ENCODE measurements at regions not wholly inside any gene's neighbourhood (a gene's known extent, or its start where the extent isn't known, plus 50 kb on each side); places are given as distances from the start of the nearest gene placed in this dataset.
A peak's percentile ranks its signal among the peaks of the same experiment; 100 is the strongest.

GRCh38 chr11:28735511-28735910 is 627.3 kb downstream of the METTL15 start:
- Mint-ChIP-seq H3K9me3 (ENCODE audit: unreplicated experiment) (no peaks in the 10 kb centered on the region), H3K4me3 (ENCODE audit: unreplicated experiment) (no peak overlapping the region), H3K27ac (ENCODE audit: unreplicated experiment) (no peak overlapping the region), H3K27me3 (ENCODE audit: low read depth, unreplicated experiment) (no peaks in the 10 kb centered on the region), H3K4me1 (ENCODE audit: low read depth, unreplicated experiment) (peaks cover 8% of the 10 kb centered on the region), H3K36me3 (ENCODE audit: low read depth, unreplicated experiment) (no peaks in the 10 kb centered on the region)
- Histone ChIP-seq H4K20me1 (ENCODE audit: insufficient read depth, low read length) (no peaks in the 10 kb centered on the region), H3K4me1 (ENCODE audit: insufficient read depth, low read length) (peaks cover 5% of the 10 kb centered on the region), H3K27ac (ENCODE audit: low read depth, low read length) (no peak overlapping the region), H3K27me3 (ENCODE audit: insufficient read depth, low read length) (no peaks in the 10 kb centered on the region), H2AFZ (ENCODE audit: low read depth, low read length) (no peak overlapping the region), H3K79me2 (ENCODE audit: insufficient read depth, low read length) (no peaks in the 10 kb centered on the region), H3K9me3 (ENCODE audit: insufficient read depth, low read depth, low read length) (no peaks in the 10 kb centered on the region), H3K36me3 (ENCODE audit: insufficient read depth, low read length) (no peaks in the 10 kb centered on the region), H3K4me2 (ENCODE audit: low read length) (no peak overlapping the region), H3K4me3 (ENCODE audit: insufficient read depth, low read depth, low read length) (no peak overlapping the region), H3K9ac (ENCODE audit: low read length) (no peak overlapping the region)
- TF ChIP-seq EZH2 (IDR thresholded peaks at IDR 0.05; ENCODE audit: insufficient read depth, low read length) (no peak), CTCF (IDR thresholded peaks at IDR 0.05; ENCODE audit: insufficient read depth, low read depth, low read length) (no peak)
- no peak for DNase-seq (ENCODE audit: low read depth)
- no peak for FAIRE-seq

- no peak overlapping the region for H3K27ac ChIP-seq (ENCODE audit: low read depth, low read length)
- FAIRE-seq (no peak), DNase-seq (ENCODE audit: low read depth) (no peak)
- Mint-ChIP-seq H3K36me3 (ENCODE audit: low read depth, unreplicated experiment) (no peaks in the 10 kb centered on the region), H3K27me3 (ENCODE audit: low read depth, unreplicated experiment) (no peaks in the 10 kb centered on the region), H3K27ac (ENCODE audit: unreplicated experiment) (no peak overlapping the region), H3K9me3 (ENCODE audit: unreplicated experiment) (peaks cover 5% of the 10 kb centered on the region), H3K4me1 (ENCODE audit: low read depth, unreplicated experiment) (peaks cover 3% of the 10 kb centered on the region), H3K4me3 (ENCODE audit: unreplicated experiment) (no peak overlapping the region)
- TF ChIP-seq EZH2 (IDR thresholded peaks at IDR 0.05; ENCODE audit: insufficient read depth, low read length) (no peak), CTCF (IDR thresholded peaks at IDR 0.05; ENCODE audit: insufficient read depth, low read depth, low read length) (no peak)
- no peak overlapping the region for H2AFZ ChIP-seq (ENCODE audit: low read depth, low read length)
- no peaks in the 10 kb centered on the region for H3K79me2 ChIP-seq (ENCODE audit: insufficient read depth, low read length)
- no peaks in the 10 kb centered on the region for H3K36me3 ChIP-seq (ENCODE audit: insufficient read depth, low read length)
- no peaks in the 10 kb centered on the region for H3K9me3 ChIP-seq (ENCODE audit: insufficient read depth, low read depth, low read length)
- H3K4me1 ChIP-seq (ENCODE audit: insufficient read depth, low read length) = no peaks in the 10 kb centered on the region
- no peak overlapping the region for H3K9ac ChIP-seq (ENCODE audit: low read length)
- H4K20me1 ChIP-seq (ENCODE audit: insufficient read depth, low read length) = no peaks in the 10 kb centered on the region
- no peak overlapping the region for H3K4me2 ChIP-seq (ENCODE audit: low read length)
- no peak overlapping the region for H3K4me3 ChIP-seq (ENCODE audit: insufficient read depth, low read depth, low read length)
- H3K27me3 ChIP-seq (ENCODE audit: insufficient read depth, low read length) = no peaks in the 10 kb centered on the region
Observed at GRCh38 chr11:28730889-28731288, 622.7 kb downstream of the METTL15 start.

GRCh38 chr11:28730336-28730735 is 622.1 kb downstream of the METTL15 start:
- no peaks in the 10 kb centered on the region for H3K27me3 ChIP-seq (ENCODE audit: insufficient read depth, low read length)
- Mint-ChIP-seq H3K27me3 (ENCODE audit: low read depth, unreplicated experiment) (no peaks in the 10 kb centered on the region), H3K27ac (ENCODE audit: unreplicated experiment) (no peak overlapping the region), H3K36me3 (ENCODE audit: low read depth, unreplicated experiment) (no peaks in the 10 kb centered on the region), H3K4me1 (ENCODE audit: low read depth, unreplicated experiment) (peaks cover 3% of the 10 kb centered on the region), H3K4me3 (ENCODE audit: unreplicated experiment) (no peak overlapping the region), H3K9me3 (ENCODE audit: unreplicated experiment) (peaks cover 5% of the 10 kb centered on the region)
- H3K79me2 ChIP-seq (ENCODE audit: insufficient read depth, low read length) = no peaks in the 10 kb centered on the region
- no peak overlapping the region for H3K4me2 ChIP-seq (ENCODE audit: low read length)
- H3K27ac ChIP-seq (ENCODE audit: low read depth, low read length) = no peak overlapping the region
- H3K9me3 ChIP-seq (ENCODE audit: insufficient read depth, low read depth, low read length) = no peaks in the 10 kb centered on the region
- TF ChIP-seq CTCF (IDR thresholded peaks at IDR 0.05; ENCODE audit: insufficient read depth, low read depth, low read length) (no peak), EZH2 (IDR thresholded peaks at IDR 0.05; ENCODE audit: insufficient read depth, low read length) (no peak)
- peak; percentile 26 for DNase-seq (ENCODE audit: low read depth)
- H3K9ac ChIP-seq (ENCODE audit: low read length) = no peak overlapping the region
- FAIRE-seq = no peak
- no peaks in the 10 kb centered on the region for H3K4me1 ChIP-seq (ENCODE audit: insufficient read depth, low read length)
- H4K20me1 ChIP-seq (ENCODE audit: insufficient read depth, low read length) = no peaks in the 10 kb centered on the region
- no peak overlapping the region for H2AFZ ChIP-seq (ENCODE audit: low read depth, low read length)
- H3K36me3 ChIP-seq (ENCODE audit: insufficient read depth, low read length) = no peaks in the 10 kb centered on the region
- H3K4me3 ChIP-seq (ENCODE audit: insufficient read depth, low read depth, low read length) = no peak overlapping the region
